RWPE2 (cell line): ENCODE measurements at regions not wholly inside any gene's neighbourhood (a gene's known extent, or its start where the extent isn't known, plus 50 kb on each side); places are given as distances from the start of the nearest gene placed in this dataset.

Experiments used
- ATAC-seq: fragments of 200-7000 bp; cut with Tn5 transposase; 3 replicates; pipeline ENCODE4 v1.9.1; 2021; ENCODE audit warnings: low read depth
- DNase-seq: peaks from one replicate; pipeline ENCODE4 v3.0.0-alpha.2; 2020; ENCODE audit warnings: low spot score
- H3K27ac ChIP-seq: fragments of 450-650 bp; 2 replicates; pipeline ENCODE4 v1.5.1; 2017; ENCODE audit warnings: mild to moderate bottlenecking; ENCODE audit not compliant: poor library complexity, severe bottlenecking
- H3K27me3 ChIP-seq: fragments of 250-450 bp; sonication (Bioruptor Pico); 2 replicates; pipeline ENCODE4 v1.5.1; 2021; ENCODE audit warnings: mild to moderate bottlenecking, moderate library complexity; ENCODE audit not compliant: insufficient read depth, poor library complexity, severe bottlenecking
- H3K36me3 ChIP-seq: fragments of 250-450 bp; sonication (Bioruptor Pico); 2 replicates; pipeline ENCODE4 v1.5.1; 2020; ENCODE audit warnings: low read depth, mild to moderate bottlenecking, moderate library complexity
- H3K4me1 ChIP-seq: fragments of 250-450 bp; sonication (Bioruptor Pico); 2 replicates; pipeline ENCODE4 v1.5.1; 2021; ENCODE audit warnings: mild to moderate bottlenecking, moderate library complexity; ENCODE audit not compliant: insufficient read depth, poor library complexity, severe bottlenecking
- H3K4me3 ChIP-seq: fragments of 250-450 bp; sonication (Bioruptor Pico); 2 replicates; pipeline ENCODE4 v1.5.1; 2021; ENCODE audit warnings: mild to moderate bottlenecking, moderate library complexity; ENCODE audit not compliant: severe bottlenecking
- H3K9me3 ChIP-seq: fragments of 250-450 bp; sonication (Bioruptor Pico); 2 replicates; pipeline ENCODE4 v1.5.1; 2021; ENCODE audit warnings: mild to moderate bottlenecking, moderate library complexity; ENCODE audit not compliant: severe bottlenecking
- TF ChIP-seq, protein P1 (sequence below): fragments of 450-650 bp; IDR thresholded peaks from one replicate; pipeline ENCODE4 v1.5.1; 2017; ENCODE audit warnings: mild to moderate bottlenecking, moderate library complexity; ENCODE audit not compliant: poor library complexity, severe bottlenecking

DNA sequence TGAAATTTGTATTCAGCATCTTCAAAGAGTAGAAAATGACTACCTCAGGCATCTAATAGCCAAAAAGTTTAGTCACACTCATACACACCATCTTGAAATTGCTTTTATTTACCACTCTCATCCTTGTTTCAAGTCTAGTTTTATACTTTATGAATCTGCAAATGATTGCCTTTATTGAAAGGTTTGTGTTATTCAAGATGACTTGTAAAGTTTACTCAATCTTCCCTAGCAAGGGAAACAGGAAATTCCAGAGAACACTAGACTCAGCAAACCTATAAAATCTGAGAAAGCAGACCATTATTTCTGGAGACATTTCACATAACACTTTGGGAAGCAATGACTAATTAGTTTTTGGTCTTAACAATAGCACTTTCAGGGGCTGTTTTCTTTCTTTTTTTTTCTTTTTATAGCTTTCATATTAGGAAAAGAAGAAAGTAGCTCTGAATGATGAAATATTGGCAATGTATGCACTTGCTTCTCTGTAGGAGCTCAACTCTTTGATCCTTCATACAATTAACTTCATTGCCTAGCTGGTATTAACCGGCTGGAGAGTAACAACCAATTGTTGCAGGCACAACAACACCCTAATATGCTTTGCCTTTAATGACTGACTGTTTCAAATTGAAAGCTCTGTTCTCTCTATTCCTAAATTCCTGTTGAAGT lies 68.9 kb upstream of the HDAC9 start:
- ATAC-seq = peak; percentile 82
- no peaks in the 10 kb centered on the region for H3K36me3 ChIP-seq
- H3K4me3 ChIP-seq = no peak overlapping the region
- no peaks in the 10 kb centered on the region for H3K9me3 ChIP-seq
- peaks cover 26% of the 10 kb centered on the region for H3K4me1 ChIP-seq
- TF ChIP-seq, protein P1, sequence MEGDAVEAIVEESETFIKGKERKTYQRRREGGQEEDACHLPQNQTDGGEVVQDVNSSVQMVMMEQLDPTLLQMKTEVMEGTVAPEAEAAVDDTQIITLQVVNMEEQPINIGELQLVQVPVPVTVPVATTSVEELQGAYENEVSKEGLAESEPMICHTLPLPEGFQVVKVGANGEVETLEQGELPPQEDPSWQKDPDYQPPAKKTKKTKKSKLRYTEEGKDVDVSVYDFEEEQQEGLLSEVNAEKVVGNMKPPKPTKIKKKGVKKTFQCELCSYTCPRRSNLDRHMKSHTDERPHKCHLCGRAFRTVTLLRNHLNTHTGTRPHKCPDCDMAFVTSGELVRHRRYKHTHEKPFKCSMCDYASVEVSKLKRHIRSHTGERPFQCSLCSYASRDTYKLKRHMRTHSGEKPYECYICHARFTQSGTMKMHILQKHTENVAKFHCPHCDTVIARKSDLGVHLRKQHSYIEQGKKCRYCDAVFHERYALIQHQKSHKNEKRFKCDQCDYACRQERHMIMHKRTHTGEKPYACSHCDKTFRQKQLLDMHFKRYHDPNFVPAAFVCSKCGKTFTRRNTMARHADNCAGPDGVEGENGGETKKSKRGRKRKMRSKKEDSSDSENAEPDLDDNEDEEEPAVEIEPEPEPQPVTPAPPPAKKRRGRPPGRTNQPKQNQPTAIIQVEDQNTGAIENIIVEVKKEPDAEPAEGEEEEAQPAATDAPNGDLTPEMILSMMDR = no peak
- DNase-seq = no peak
- peak overlapping the region; percentile 73 for H3K27ac ChIP-seq
- no peaks in the 10 kb centered on the region for H3K27me3 ChIP-seq

DNA sequence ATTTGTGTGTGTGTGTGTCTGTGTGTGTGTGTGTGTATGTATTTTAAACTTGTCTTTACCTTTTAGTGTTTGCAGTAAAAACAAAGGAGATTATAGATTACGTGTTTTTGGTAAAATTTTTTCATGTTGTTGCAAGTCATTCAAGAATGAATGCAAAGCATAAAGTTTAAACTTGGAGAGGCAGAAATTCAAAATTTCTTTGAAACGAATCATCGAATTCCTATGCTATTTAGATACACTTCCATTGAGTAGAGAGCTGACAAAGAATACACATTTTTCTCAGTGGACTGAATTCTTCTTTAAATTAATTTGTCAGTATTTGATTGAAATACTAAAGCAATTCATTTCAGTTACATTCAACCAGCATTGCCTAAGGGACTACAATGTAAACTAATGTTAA lies 66.0 kb upstream of the HDAC9 start:
- Histone ChIP-seq H3K27me3 (no peaks in the 10 kb centered on the region), H3K4me1 (peaks cover 26% of the 10 kb centered on the region), H3K9me3 (no peaks in the 10 kb centered on the region), H3K27ac (peak overlapping the region; percentile 61), H3K36me3 (no peaks in the 10 kb centered on the region), H3K4me3 (no peak overlapping the region)
- no peak for DNase-seq
- ATAC-seq = peak; percentile 43; the same call in 2 of the 3 replicates
- TF ChIP-seq, protein P1 = no peak

DNA sequence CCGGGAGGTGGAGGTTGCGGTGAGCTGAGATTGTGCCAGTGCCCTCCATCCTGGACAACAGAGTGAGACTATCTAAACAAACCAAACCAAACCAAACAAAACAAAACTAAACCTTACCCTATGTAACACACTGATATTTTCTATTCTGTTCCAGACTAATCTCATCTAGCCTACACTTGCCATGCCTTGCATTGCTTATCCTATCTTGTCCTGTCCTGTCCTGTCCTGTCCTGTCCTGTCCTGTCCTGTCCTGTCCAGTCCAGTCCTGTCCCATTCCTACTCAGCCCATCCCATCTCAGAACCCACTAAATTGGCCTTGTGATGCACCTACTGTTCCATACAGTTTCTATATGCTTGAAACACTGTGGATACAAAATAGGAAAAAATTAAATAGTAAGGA lies 64.7 kb upstream of the HDAC9 start:
- Histone ChIP-seq H3K4me1 (peaks cover 26% of the 10 kb centered on the region), H3K27me3 (no peaks in the 10 kb centered on the region), H3K9me3 (no peaks in the 10 kb centered on the region), H3K36me3 (no peaks in the 10 kb centered on the region), H3K27ac (peak overlapping the region; percentile 61), H3K4me3 (no peak overlapping the region)
- TF ChIP-seq, protein P1 = no peak
- no peak for DNase-seq
- 0 out of 3 replicates have a peak, but pooled peaks have one; percentile 26 for ATAC-seq

DNA sequence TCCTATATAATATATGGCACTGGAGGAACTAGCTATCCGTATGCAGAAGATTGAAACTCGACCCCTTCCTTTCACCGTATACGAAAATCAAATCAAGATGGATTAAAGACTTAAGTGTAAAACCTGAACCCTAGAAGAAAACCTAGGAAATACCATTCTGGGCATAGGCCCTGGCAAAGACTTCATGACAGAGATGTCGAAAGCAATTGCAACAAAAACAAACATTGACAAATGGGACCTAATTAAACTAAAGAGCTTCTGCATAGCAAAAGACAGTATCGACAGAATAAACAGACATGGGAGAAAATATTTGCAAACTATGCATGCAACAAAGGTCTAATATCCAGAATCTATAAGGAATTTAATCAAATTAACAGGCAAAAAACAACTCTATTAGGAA lies 61.4 kb upstream of the HDAC9 start:
- Histone ChIP-seq H3K9me3 (no peaks in the 10 kb centered on the region), H3K4me1 (peaks cover 9% of the 10 kb centered on the region), H3K27me3 (no peaks in the 10 kb centered on the region), H3K27ac (no peak overlapping the region), H3K4me3 (no peak overlapping the region), H3K36me3 (no peaks in the 10 kb centered on the region)
- DNase-seq (no peak), ATAC-seq (no peak)
- TF ChIP-seq, protein P1 = no peak

DNA sequence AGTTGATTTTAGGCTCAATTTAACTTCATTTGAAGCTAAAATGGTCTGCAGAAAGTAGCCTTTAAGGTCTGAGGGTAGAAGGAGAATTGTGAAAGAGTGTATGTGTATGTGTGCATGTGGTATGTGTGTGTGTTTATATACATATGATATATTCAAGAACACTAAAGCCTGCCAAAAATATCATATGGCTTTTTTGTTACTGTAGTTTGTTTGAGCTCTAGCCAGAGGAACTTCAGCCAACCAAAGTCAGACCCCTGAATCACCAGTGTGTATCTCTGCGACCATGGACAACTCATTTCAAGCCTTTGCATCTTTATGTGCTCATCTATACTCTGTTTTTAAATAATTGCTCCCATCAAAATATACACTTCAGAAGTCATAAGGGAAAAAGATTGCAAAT lies 58.4 kb upstream of the HDAC9 start:
- no peak overlapping the region for H3K4me3 ChIP-seq
- H3K9me3 ChIP-seq = no peaks in the 10 kb centered on the region
- H3K27ac ChIP-seq = no peak overlapping the region
- no peaks in the 10 kb centered on the region for H3K36me3 ChIP-seq
- TF ChIP-seq, protein P1 = no peak
- no peaks in the 10 kb centered on the region for H3K27me3 ChIP-seq
- ATAC-seq = no peak
- no peaks in the 10 kb centered on the region for H3K4me1 ChIP-seq
- no peak for DNase-seq
